ENCODE measurements at regions not wholly inside any gene's neighbourhood (a gene's known extent, or its start where the extent isn't known, plus 50 kb on each side); places are given as distances from the start of the nearest gene placed in this dataset.

- no peak for TF ChIP-seq CTCF (IDR thresholded peaks at IDR 0.05; ENCODE audit: control extremely low read depth, extremely low read depth, low read depth, missing control alignments)
Measured at GRCh38 chr9:28301281-28301680, 728.0 kb upstream of the C9orf72 start.

GRCh38 chr9:28317745-28318144, 744.5 kb upstream of the C9orf72 start:
- CTCF ChIA-PET: interaction anchor here (2.1 kb wide), 1 partner anchor 16 kb away, joined by 4 read pairs; no protein-coding TSS in a partner anchor
- DNase-seq (ENCODE audit: extremely low spot score): no peak
- no peak for TF ChIP-seq CTCF (IDR thresholded peaks at IDR 0.05; ENCODE audit: control extremely low read depth, extremely low read depth, low read depth, missing control alignments)
- POLR2A ChIA-PET: no interaction called here

More at GRCh38 chr9:28301281-28301680, 728.0 kb upstream of the C9orf72 start:
- CTCF ChIA-PET: no interaction called here
- POLR2A ChIA-PET: no interaction called here
- no peak for DNase-seq (ENCODE audit: extremely low spot score)

- ChIA-PET POLR2A (no interaction called here), CTCF (no interaction called here)
- DNase-seq (ENCODE audit: extremely low spot score): no peak
- no peak for TF ChIP-seq CTCF (IDR thresholded peaks at IDR 0.05; ENCODE audit: control extremely low read depth, extremely low read depth, low read depth, missing control alignments)
Measured at GRCh38 chr9:28318515-28318914, 745.2 kb upstream of the C9orf72 start.

- no peak for TF ChIP-seq CTCF (IDR thresholded peaks at IDR 0.05; ENCODE audit: control extremely low read depth, extremely low read depth, low read depth, missing control alignments)
- POLR2A ChIA-PET: no interaction called here
- DNase-seq (ENCODE audit: extremely low spot score): no peak
- CTCF ChIA-PET: no interaction called here
Measured at GRCh38 chr9:28319981-28320380, 746.7 kb upstream of the C9orf72 start.

- DNase-seq (ENCODE audit: extremely low spot score): no peak
- CTCF ChIA-PET: no interaction called here
- POLR2A ChIA-PET: no interaction called here
- no peak for TF ChIP-seq CTCF (IDR thresholded peaks at IDR 0.05; ENCODE audit: control extremely low read depth, extremely low read depth, low read depth, missing control alignments)
Measured at GRCh38 chr9:28320616-28321015, 747.3 kb upstream of the C9orf72 start.

GRCh38 chr9:28329323-28329722, 756.0 kb upstream of the C9orf72 start:
- POLR2A ChIA-PET: no interaction called here
- no peak for DNase-seq (ENCODE audit: extremely low spot score)
- CTCF ChIA-PET: no interaction called here

More at GRCh38 chr9:28329323-28329722, 756.0 kb upstream of the C9orf72 start:
- no peak for TF ChIP-seq CTCF (IDR thresholded peaks at IDR 0.05; ENCODE audit: control extremely low read depth, extremely low read depth, low read depth, missing control alignments)

Measured in GM10248 (cell line).